ENCODE measurements at regions not wholly inside any gene's neighbourhood (a gene's known extent, or its start where the extent isn't known, plus 50 kb on each side); places are given as distances from the start of the nearest gene placed in this dataset.

DNA sequence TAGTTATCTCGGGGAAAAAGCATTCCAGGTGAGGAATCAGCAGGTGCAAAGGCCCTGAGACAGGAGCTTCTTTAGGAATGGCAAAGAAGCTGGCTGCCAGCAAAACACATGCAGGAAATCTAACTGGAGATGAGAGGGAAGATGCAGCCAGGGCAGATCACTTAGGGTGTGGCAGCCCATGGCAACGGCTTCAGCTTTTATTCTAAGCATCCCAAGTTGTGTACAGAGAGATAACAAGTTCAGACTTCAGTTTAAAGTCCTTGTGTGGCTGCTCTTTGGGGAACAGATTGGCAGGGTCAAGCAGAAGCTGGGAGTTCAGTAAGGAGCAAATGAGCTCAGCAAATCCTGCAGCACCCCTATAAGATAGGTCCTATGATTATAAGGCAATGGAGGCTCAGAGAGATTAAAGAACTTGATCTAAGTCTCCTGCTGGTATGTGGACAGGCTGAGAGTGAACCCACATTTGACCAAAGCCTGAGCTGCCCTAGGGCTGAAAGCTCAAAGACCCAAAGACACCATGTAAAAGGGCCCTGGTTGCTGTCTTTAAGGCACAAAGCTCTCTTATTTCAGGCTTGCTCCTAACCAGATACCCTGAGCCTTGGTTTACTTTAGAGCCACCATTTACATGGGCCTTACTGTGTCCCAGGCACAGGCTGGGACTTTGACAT lies 466.8 kb downstream of the SOX6 start:
- no peak for DNase-seq

DNA sequence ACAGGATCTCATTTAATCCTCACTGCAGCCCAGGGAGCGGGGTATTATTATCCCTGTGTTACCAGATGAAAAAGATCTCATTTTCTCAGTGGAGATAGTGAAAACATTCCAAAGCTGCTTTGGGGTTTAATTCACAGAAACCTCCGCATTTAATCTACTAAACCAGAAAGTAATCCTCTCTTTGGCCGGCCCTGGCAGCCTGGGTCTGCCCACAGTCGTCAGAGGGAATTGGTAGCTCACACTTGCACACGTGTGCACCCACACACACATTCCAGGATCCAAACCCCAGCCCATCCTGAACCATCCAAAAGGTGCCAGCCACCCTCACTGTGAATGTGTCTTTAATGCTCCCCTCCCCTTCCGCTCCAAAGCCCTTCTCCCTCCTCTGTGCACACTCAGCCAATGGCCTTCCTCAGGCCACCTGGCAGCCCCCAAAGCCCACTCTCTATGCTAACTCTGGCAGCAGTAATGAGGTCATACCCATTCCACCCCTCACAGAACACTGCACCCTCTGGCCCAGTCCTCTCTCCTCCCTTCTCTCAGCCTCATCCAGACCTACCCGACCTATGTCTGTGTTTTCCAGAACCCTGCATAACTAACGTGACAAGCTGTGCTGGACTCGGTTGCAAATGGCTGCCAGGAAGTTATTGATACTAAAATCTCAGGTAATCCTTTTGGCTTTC lies 466.2 kb downstream of the SOX6 start:
- DNase-seq, result no peak

DNA sequence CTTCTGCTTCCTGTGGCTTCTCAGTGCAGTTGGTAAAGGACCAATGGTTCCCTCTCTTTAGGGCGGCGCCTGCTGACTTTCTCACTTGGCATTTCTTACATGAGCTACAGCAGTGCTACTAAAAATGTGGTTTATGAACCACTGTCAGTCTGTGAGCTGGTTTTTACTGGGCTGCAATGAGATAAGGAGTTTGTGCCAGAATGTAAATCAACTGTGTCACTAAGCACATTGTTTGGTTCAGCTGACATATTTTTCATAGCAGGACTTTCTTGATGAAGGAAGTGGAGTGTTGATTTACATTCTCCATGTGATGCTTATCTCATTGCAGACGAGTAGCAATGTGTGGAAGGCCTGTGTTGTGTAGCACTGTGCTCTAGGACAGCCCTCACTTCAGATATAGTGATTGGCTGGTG lies 463.3 kb downstream of the SOX6 start:
- DNase-seq, result no peak

DNA sequence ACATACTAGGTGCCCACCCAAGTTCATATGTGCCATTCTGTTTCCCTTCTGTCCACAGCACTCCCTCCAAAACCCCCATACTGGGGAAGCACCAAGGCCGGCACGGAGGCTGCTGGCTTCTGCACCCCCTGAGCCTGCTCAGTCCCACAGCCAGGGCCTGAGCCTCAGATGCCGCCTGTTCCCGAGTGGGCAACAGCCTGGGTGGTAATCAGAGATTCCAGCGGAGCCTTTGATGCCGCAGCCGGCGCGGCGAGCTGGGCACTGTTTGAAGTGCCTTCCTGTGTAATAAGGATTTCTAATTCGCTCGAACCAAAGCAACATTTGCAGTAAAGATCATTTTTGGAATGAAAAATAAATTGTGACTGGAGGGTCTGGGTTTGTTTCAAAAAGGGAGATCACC lies 460.3 kb downstream of the SOX6 start:
- no peak for DNase-seq

DNA sequence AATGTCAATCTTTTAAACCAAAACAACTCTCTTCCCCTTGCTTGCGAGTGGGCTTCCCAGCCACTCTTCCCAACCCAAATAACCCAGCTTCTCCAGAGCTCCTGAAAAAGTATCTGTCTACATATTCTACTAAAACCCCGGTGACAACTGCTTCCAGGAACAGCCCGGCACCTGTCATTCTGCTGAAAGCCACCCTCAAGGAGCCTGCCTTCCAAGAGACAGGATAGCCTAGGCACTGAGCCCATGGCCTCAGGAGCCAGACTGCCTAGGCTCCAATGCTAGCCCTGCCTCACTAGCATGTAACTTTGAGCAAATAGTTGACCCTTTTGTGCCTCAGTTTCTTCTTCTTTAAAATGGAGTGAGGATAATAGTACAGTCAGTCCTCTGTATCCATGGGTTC lies 459.8 kb downstream of the SOX6 start:
- DNase-seq, result no peak

DNA sequence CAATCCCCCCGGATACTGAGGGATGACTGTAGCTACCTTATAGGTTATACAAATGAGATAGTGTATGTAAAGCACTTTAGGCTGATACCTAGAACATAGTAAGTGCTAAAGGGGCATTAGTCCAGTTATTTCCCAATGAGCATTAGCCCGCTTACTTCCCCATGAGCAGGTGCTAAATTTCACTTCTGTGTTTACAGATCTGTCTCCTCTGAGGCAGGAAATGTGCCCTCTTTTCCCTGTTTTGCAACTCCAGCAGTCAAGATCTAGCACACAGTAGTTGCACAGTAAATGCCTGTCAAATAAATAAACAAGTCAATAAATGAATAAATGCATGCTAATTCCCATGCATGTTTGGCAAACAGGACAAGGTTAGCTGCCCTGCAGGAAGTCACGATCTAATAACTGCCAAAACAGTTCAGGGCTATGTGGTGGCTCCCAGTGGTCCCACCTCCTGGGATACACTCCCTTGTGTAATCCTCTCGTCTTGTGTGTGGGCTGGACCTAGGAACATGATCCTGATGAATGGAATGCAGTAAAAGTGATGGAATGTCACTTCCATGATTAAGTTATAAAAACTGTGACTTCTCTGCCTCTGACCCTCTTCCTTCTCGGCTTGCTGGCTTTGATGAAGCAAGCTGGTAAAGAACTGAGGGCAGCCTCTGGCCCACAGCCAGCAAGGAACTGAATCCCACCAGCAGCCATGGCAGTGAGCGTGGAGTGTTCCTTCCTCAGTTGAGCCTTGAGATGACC lies 459.0 kb downstream of the SOX6 start:
- no peak for DNase-seq

GRCh38 chr11:15901054-15901453 lies 455.3 kb downstream of the SOX6 start:
- no peak for DNase-seq

- no peak for DNase-seq
These were observed 454.6 kb downstream of the SOX6 start for GRCh38 chr11:15901790-15902189.

DNA sequence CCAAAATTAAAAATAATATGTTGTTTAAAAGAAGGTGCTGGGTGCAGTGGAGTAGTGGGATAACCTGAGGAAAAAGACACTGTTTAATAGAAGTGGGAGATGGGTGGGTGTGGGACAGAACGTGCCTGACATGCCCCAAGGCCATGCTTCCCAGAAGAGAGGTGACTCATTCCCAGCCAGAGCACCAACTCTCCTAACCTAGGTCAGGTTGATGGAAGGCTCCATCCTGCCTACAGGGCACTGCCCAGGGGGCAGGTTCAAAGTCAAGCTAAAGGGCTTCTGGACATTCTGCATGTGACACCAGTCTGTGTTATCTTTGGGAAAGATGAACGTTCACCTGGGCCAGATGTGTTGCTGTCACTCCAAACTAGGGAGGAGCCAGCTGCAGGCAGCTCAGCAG lies 453.1 kb downstream of the SOX6 start:
- no peak for DNase-seq

DNA sequence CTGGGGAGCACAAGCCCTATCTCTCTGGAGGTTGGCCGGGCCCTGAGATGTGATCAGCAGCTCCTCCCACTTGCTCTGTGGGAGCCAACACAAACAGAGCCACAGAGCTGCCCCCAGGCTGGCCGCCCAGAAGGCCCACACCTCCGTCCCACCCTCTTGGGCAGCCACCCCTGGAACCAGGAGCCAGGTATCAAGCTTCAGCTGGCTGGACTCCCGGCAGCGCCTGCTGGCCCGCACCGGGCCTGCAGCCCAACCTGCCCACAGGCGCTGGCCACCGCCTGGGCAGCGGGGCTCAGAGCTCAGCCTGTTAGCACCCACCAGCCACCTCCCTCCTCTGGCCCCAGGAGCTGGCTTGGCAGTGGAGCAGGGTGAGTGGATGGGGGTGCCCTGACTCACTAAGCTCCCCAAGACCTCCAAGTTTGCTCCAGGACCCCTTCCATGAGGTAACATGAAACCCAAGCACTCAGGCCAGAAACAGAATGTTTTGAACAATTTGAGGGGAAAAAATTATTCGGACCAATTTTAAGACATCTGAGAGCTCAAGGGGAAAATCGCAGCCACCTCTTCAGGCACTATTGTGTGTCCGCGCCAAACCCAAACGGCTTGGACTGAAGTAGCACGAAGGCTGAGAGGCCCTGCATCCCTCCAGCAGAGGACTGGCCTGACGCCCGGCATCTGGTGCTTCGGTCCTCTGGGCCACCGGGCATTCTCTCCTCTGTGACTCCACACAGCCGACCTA lies 450.8 kb downstream of the SOX6 start:
- no peak for DNase-seq

DNA sequence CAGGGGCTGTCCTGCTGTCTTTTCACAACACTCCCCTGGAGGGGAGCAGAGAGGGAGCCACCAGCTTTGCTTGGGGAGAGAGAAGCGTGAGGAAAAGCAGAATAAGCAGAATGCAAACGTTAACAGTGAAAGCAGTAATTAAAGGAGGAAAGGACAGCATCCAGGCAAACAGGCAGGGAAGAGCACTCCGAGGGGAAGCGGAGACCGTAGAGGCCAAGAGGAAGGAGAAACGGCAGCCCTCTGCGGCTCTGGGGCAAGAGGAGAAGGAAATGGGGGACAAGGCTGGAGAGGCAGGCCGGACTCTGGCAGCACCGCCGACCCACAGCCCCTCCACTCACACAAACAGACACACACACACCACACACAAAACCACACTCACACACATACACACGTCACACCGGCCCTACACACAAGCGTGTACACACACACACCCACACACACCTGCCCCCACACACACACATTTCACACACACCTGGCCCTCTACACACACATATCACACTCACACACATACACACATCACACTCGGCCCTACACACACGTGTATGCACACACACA lies 449.8 kb downstream of the SOX6 start:
- DNase-seq, result no peak

GRCh38 chr11:15907806-15908205 lies 448.5 kb downstream of the SOX6 start:
- DNase-seq, result no peak

DNA sequence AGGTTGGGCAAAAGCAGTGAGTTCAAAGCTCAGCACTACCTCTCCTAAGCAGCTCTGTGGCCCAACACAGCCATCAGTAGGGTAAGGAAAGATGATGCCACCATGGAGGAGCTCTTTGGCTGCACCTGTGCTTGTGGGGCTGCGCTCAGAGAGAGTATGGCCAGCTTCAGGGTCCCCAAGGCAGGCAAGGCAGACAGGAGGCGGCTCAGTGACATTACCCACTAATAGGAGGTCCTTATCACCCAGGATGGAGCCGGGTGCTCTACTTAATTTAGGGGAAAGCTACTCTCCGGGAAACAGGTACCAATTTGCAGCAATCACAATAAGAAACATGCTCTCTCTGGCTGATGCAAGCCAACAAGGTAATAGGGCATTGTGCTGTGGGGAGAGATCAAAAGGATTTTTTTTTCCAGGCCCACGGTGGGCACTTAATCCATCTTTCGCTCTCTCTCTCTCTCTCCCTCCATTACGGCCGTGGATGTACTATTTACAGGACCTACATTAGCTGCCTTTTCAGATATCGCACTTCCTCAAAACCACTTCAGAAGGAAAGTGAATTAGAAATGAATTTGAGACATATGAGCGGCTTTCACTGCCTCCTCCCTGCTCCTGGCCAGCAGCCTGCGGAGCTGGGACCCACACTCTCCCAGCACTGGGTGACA lies 446.3 kb downstream of the SOX6 start:
- no peak for DNase-seq

DNA sequence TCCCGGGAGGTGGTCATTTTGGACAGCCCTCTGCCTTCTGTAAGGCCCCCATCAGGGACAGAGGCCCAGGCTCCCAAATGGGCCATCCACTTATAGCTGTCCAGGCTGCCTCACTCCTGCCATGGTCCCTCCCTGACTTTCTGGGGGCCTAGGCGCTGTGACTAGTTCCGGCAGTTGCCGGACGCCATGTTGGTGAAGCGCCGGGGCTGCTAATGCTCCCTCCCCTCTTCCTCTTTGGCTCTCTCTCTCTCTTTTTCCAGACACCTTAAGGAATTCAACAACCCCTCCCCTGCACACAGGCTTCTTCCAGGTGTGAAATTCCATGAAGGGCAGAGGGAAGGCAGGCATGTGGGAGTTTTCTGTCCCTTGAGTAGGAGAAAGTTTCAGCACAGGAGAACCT lies 445.6 kb downstream of the SOX6 start:
- no peak for DNase-seq

- DNase-seq, result no peak
These were observed 444.8 kb downstream of the SOX6 start for GRCh38 chr11:15911377-15912044.

DNA sequence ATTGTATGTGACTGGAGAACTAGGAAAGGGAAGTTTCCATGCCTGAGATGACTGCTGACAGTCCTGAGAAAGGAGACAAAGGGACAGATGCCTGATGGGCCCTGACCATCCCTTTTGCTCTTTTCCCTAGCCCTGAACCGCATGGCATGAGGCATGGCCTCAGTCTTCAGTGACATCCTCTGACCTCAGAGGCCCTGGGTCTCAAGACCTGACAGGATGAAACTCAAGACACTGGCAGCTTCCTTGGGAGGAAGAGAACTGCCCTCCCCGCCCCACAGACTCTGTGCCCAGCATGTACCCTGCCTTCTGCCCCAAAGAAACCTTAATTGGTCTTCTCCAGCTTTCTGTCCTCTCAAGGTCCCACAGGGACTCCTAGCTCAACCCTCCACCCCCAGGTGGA lies 444.1 kb downstream of the SOX6 start:
- no peak for DNase-seq

- no peak for DNase-seq
These were observed 443.5 kb downstream of the SOX6 start for GRCh38 chr11:15912825-15913224.

GRCh38 chr11:15913261-15913660 lies 443.1 kb downstream of the SOX6 start:
- DNase-seq, result no peak

Measured in SIG-M5 (cell line).